Spleen (tissue), 7 donors: ENCODE measurements at regions not wholly inside any gene's neighbourhood (a gene's known extent, or its start where the extent isn't known, plus 50 kb on each side); places are given as distances from the start of the nearest gene placed in this dataset.

ENCODE experiments used
- CTCF ChIP-seq, 11 experiments: fragments of 200-600 bp in 7 of 11; fragments of 450-650 bp in 4 of 11; sonication (generic) in 4 of 11; IDR thresholded peaks in 8 of 11; conservative IDR thresholded peaks in 3 of 11; 1 replicate in 7 of 11; 2 replicates in 4 of 11; pipeline versions ENCODE4 v1.4.0 to v1.8.0; 2016 to 2021; ENCODE audit warnings: antibody characterized with exemption in 11 of 11, inconsistent platforms in 4 of 11, mild to moderate bottlenecking in 1 of 11
- POLR2A ChIP-seq, 3 donors: fragments of 450-650 bp; IDR thresholded peaks; one replicate each; pipeline ENCODE4 v1.5.1; 2017; ENCODE audit warnings: antibody characterized with exemption in 3 of 3, mild to moderate bottlenecking in 1 of 3
- donor health status: DM: no; HTN: no; CAD: no; lungs with moderate emphysema.
- donor health status: DM: no; HTN: no; CAD: no.
- donor health status: DM: no; HTN: no; CAD: no.

DNA sequence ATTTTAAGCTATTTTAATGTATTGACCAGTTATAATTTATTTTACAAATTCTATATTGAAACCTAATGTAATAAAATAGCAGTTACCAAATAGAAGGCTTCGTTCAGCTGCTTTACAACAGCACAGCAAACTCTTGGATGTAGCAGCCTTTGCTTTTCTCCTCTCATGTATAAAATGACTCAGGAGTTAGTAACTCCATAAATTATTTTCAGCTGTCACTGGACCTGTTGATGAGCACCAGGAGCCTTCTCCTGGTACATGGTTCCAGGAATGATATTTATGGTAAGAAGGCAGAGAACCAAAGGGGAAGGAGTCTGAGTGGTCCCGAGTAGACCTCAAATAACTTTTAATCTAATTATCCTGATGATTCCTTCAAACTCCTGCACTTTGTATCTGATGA, 256.4 kb upstream of the NETO1 start:
- TF ChIP-seq CTCF (IDR thresholded peaks at IDR 0.05 in 8 of 11, conservative IDR thresholded peaks at IDR 0.05 in 3 of 11): no peak
- no peak for TF ChIP-seq POLR2A (IDR thresholded peaks at IDR 0.05)
